ENCODE measurements at regions not wholly inside any gene's neighbourhood (a gene's known extent, or its start where the extent isn't known, plus 50 kb on each side); places are given as distances from the start of the nearest gene placed in this dataset.

DNA sequence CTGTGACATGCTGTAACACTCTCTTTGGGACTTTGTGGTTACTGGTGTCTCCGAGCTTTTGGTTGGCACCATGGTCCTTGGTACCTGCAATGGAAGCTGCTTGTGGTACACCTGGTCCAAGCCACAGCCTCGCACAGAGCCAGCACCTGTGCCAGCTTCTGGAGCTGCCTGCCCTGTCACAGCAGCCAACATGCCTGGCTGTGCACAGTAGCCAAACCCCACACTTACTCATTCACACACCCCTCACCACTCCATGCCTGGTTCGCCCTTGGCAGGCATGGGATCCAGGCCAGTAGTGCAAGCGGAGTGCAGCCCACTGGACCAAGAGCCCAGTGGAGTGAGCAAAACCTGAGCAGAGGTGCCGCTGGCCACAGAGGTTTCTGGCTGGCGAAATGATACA lies 459.9 kb downstream of the TBC1D32 start:
- no peaks in the 10 kb centered on the region for H3K9me3 ChIP-seq (replicated peaks; ENCODE audit: control insufficient read depth, insufficient read depth, low read depth, low read length)
- 0% methylated on average over 6 of the region's 6 CpGs for WGBS (ENCODE audit: insufficient coverage, low coverage, missing lambda C conversion rate)
- no peaks in the 10 kb centered on the region for H3K4me1 ChIP-seq (replicated peaks in 1 of 2; ENCODE audit: control insufficient read depth in 2 of 2, insufficient read depth in 2 of 2, low read length in 2 of 2)
- H3K9me1 ChIP-seq (ENCODE audit: control insufficient read depth, insufficient read depth, low read length), result no peaks in the 10 kb centered on the region
- H3K27ac ChIP-seq (ENCODE audit: extremely low read depth, low read depth, low read length), result no peak overlapping the region
- in situ Hi-C loops (cut with MboI), result no loop called here
- no TSS peak for BruUV-seq (replicated peaks)
- H3K4me3 ChIP-seq, result no peak overlapping the region
- H3K9ac ChIP-seq (ENCODE audit: insufficient read depth in 1 of 2, low read depth in 2 of 2, low read length in 2 of 2), result no peak overlapping the region
- DNase-seq (ENCODE audit: extremely low read depth in 1 of 4, low spot score in 3 of 4) (no peak), ATAC-seq (no peak), FAIRE-seq (no peak)
- H2AFZ ChIP-seq (ENCODE audit: low read depth, low read length), result no peak overlapping the region
- no peak overlapping the region for H3K4me2 ChIP-seq (ENCODE audit: insufficient read depth, low read length)
- POLR2A ChIA-PET, result no interaction called here
- TF ChIP-seq ZNF354B (CRISPR knock-in tag; IDR thresholded peaks at IDR 0.05) (no peak), ASH1L (IDR thresholded peaks at IDR 0.05; ENCODE audit: borderline replicate concordance, low read depth, partially characterized antibody) (no peak), TFAM (CRISPR knock-in tag; conservative IDR thresholded peaks at IDR 0.05) (no peak)
- CTCF ChIA-PET (ENCODE audit: low intra/inter-chr PET ratio), result no interaction called here
- H3K79me2 ChIP-seq (ENCODE audit: control insufficient read depth, insufficient read depth, low read length), result no peaks in the 10 kb centered on the region
- no peaks in the 10 kb centered on the region for H4K20me1 ChIP-seq (replicated peaks; ENCODE audit: control insufficient read depth, insufficient read depth, low read length)
- intact Hi-C loops (cut with micrococcal nuclease), result no loop called here
- H3K36me3 ChIP-seq (ENCODE audit: control insufficient read depth, insufficient read depth, low read length), result no peaks in the 10 kb centered on the region
- H3K27me3 ChIP-seq (ENCODE audit: control insufficient read depth in 2 of 2, insufficient read depth in 2 of 2, low read length in 2 of 2), result no peaks in the 10 kb centered on the region

GRCh38 chr6:120873125-120873865 lies 461.0 kb downstream of the TBC1D32 start:
- no peak overlapping the region for H3K9ac ChIP-seq (ENCODE audit: insufficient read depth in 1 of 2, low read depth in 2 of 2, low read length in 2 of 2)
- BruUV-seq (replicated peaks), result no TSS peak
- no peaks in the 10 kb centered on the region for H3K36me3 ChIP-seq (ENCODE audit: control insufficient read depth, insufficient read depth, low read length)
- no peak overlapping the region for H3K4me3 ChIP-seq
- no peak for FAIRE-seq
- H3K4me2 ChIP-seq (ENCODE audit: insufficient read depth, low read length), result no peak overlapping the region
- no peaks in the 10 kb centered on the region for H3K4me1 ChIP-seq (replicated peaks in 1 of 2; ENCODE audit: control insufficient read depth in 2 of 2, insufficient read depth in 2 of 2, low read length in 2 of 2)
- ChIA-PET POLR2A (no interaction called here), CTCF (ENCODE audit: low intra/inter-chr PET ratio) (no interaction called here)
- no peak overlapping the region for H3K27ac ChIP-seq (ENCODE audit: extremely low read depth, low read depth, low read length)
- in situ Hi-C loops (cut with MboI) (no loop called here), intact Hi-C loops (cut with micrococcal nuclease) (no loop called here)
- no peak overlapping the region for H2AFZ ChIP-seq (ENCODE audit: low read depth, low read length)
- no peaks in the 10 kb centered on the region for H4K20me1 ChIP-seq (replicated peaks; ENCODE audit: control insufficient read depth, insufficient read depth, low read length)
- H3K79me2 ChIP-seq (ENCODE audit: control insufficient read depth, insufficient read depth, low read length), result no peaks in the 10 kb centered on the region
- ATAC-seq, result no peak
- DNase-seq (ENCODE audit: extremely low read depth in 1 of 4, low spot score in 3 of 4), result no peak
- 2% methylated on average over 7 of the region's 7 CpGs for WGBS (ENCODE audit: insufficient coverage, low coverage, missing lambda C conversion rate)
- H3K9me3 ChIP-seq (replicated peaks; ENCODE audit: control insufficient read depth, insufficient read depth, low read depth, low read length), result no peaks in the 10 kb centered on the region
- no peaks in the 10 kb centered on the region for H3K27me3 ChIP-seq (ENCODE audit: control insufficient read depth in 2 of 2, insufficient read depth in 2 of 2, low read length in 2 of 2)
- no peaks in the 10 kb centered on the region for H3K9me1 ChIP-seq (ENCODE audit: control insufficient read depth, insufficient read depth, low read length)
- TF ChIP-seq POLR2H (tag; IDR thresholded peaks at IDR 0.05; ENCODE audit: low read depth) (no peak), TAF15 (IDR thresholded peaks at IDR 0.05; ENCODE audit: low read depth, low read length) (no peak), TCF7L2 (IDR thresholded peaks at IDR 0.05; ENCODE audit: low read depth, low read length) (no peak), MXI1 (IDR thresholded peaks at IDR 0.05; ENCODE audit: low read depth, low read length) (no peak), RBM34 (IDR thresholded peaks at IDR 0.05; ENCODE audit: borderline replicate concordance, insufficient read depth, low read length) (no peak), SREBF1 (IDR thresholded peaks at IDR 0.05; ENCODE audit: borderline replicate concordance, low read depth, low read length) (no peak), CTCF (IDR thresholded peaks at IDR 0.05 in 2 of 3, conservative IDR thresholded peaks at IDR 0.05 in 1 of 3; ENCODE audit: insufficient read depth in 2 of 3, low read depth in 1 of 3, low read length in 3 of 3) (no peak)
- TF ChIP-seq, protein P1, sequence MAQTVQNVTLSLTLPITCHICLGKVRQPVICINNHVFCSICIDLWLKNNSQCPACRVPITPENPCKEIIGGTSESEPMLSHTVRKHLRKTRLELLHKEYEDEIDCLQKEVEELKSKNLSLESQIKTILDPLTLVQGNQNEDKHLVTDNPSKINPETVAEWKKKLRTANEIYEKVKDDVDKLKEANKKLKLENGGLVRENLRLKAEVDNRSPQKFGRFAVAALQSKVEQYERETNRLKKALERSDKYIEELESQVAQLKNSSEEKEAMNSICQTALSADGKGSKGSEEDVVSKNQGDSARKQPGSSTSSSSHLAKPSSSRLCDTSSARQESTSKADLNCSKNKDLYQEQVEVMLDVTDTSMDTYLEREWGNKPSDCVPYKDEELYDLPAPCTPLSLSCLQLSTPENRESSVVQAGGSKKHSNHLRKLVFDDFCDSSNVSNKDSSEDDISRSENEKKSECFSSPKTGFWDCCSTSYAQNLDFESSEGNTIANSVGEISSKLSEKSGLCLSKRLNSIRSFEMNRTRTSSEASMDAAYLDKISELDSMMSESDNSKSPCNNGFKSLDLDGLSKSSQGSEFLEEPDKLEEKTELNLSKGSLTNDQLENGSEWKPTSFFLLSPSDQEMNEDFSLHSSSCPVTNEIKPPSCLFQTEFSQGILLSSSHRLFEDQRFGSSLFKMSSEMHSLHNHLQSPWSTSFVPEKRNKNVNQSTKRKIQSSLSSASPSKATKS (CRISPR knock-in tag; IDR thresholded peaks at IDR 0.05), result no peak
- TF ChIP-seq, protein P2, sequence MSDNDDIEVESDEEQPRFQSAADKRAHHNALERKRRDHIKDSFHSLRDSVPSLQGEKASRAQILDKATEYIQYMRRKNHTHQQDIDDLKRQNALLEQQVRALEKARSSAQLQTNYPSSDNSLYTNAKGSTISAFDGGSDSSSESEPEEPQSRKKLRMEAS (CRISPR knock-in tag; IDR thresholded peaks at IDR 0.05), result no peak
